Esophagus squamous epithelium (tissue), 5 donors: ENCODE measurements at regions not wholly inside any gene's neighbourhood (a gene's known extent, or its start where the extent isn't known, plus 50 kb on each side); places are given as distances from the start of the nearest gene placed in this dataset.

Experiments used
- DNase-seq: peaks from one replicate; lab custom pipeline; 2025; lab: John Stamatoyannopoulos, UW
- H3K27ac ChIP-seq, 4 donors: fragments of 200-600 bp; sonication (generic); one replicate each; pipeline ENCODE4 v1.5.1; 2016 to 2019; ENCODE audit warnings: mild to moderate bottlenecking in 1 of 4
- H3K27me3 ChIP-seq, 4 donors: fragments of 200-600 bp; sonication (generic); 1 replicate in 3 of 4; 2 replicates in 1 of 4; pipeline versions ENCODE4 v1.5.1 to v1.6.0; 2017 to 2021; ENCODE audit warnings: antibody characterized with exemption in 1 of 4
- H3K36me3 ChIP-seq, 3 donors: fragments of 200-600 bp; sonication (generic); one replicate each; pipeline ENCODE4 v1.5.1; 2016 to 2019
- H3K4me1 ChIP-seq, 3 donors: fragments of 200-600 bp; sonication (generic); one replicate each; pipeline ENCODE4 v1.5.1; 2017 to 2019
- H3K4me3 ChIP-seq, 4 donors: fragments of 200-600 bp; sonication (generic); 1 replicate in 3 of 4; 2 replicates in 1 of 4; pipeline ENCODE4 v1.5.1; 2016 to 2019; ENCODE audit warnings: mild to moderate bottlenecking in 2 of 4, moderate library complexity in 1 of 4
- H3K9me3 ChIP-seq, 3 donors: fragments of 200-600 bp; sonication (generic); one replicate each; pipeline ENCODE4 v1.5.1; 2016 to 2019
- POLR2A ChIP-seq, 4 donors: fragments of 450-650 bp; IDR thresholded peaks; one replicate each; pipeline ENCODE4 v1.6.1; 2017; ENCODE audit warnings: antibody characterized with exemption in 4 of 4, mild to moderate bottlenecking in 4 of 4, moderate library complexity in 3 of 4
- WGBS, 2 donors: methylation state at CpG; one replicate each; pipeline ENCODE4 v1.1.5; 2018; 5-methylcytosine and 5-hydroxymethylcytosine counted together
- intact Hi-C: fragments of 100-400 bp; cut with DNase I; formaldehyde crosslinking; loops from one replicate; pipeline ENCODE4 v1.15.0; 2022
- TF ChIP-seq, protein P1 (sequence below), 6 experiments: fragments of 450-650 bp in 4 of 6; fragments of 200-600 bp in 2 of 6; sonication (generic) in 2 of 6; IDR thresholded peaks; one replicate each; pipeline ENCODE4 v1.5.1; 2016 to 2019; ENCODE audit warnings: antibody characterized with exemption in 6 of 6, mild to moderate bottlenecking in 4 of 6, moderate library complexity in 4 of 6
- donor health status: DM: yes; HTN: yes; CAD: no.

DNA sequence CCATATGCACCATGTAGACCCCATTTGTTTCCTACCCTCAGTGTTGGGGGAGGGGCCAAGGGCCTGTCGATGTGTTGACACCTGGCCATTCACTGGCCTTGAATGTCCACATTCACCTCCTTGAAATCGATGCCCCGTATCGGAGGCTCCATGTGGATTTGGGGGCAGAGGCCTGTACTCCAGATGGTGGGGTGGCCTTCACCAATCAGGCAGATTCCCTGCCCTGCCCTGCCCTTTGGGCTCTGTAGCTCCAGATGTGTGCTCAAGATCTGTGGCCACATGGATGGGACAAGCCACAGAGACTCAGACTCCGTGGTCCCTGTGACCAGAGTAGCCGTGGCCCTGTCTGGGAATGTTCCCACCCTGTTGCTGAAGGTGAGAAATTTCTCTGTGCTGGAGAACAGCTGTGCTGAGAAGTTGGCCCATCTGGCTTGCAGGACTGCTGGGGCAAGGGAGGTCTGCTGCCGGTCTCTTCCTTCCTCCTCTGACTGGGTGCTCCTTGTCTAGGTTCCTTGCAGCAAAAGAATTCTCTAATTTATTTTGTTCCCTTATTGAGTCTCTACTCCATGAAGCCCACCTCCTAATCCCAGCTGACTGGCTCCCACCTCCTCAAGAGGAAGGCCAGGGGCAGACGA lies 221.3 kb downstream of the SEC14L1 start:
- no peak for DNase-seq
- H3K4me1 ChIP-seq, result peaks cover 33 to 61% (median 45%) of the 10 kb centered on the region in 3 donors

DNA sequence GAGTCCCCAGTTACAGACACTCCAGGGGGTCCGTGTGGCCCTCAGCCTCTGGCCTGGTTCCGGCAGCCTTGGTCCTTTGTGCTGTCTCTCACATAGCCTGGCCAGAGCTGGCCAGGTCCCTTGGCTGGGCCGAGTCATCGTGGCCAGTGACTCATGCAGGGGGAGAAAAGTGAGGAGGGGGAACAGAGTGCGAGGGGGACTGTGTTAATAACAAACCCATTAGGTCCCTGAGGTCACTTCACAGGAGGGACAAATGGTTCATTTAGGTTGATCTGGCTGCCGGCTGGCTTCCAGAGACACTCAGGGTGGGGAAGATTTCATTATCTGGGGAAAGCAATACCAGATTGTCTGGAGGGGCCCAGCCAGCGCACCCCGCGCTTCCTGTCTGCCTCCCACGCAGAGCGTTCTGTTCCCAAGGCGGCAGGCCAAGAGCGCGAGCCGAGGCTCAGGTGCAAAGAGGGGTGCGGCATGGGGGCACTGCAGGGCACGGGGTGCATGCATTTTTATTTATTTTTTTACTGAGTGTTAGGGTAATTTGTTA lies 223.1 kb downstream of the SEC14L1 start:
- no peak for DNase-seq
- Histone ChIP-seq H3K4me3 (no peak overlapping the region), H3K27me3 (no peaks in the 10 kb centered on the region), H3K27ac (peak overlapping the region; percentile 31 to 90 (median 54)), H3K36me3 (no peaks in the 10 kb centered on the region), H3K4me1 (peaks cover 35 to 65% (median 48%) of the 10 kb centered on the region in 3 donors), H3K9me3 (no peaks in the 10 kb centered on the region)
- WGBS, 2 donors, result 29 to 66% methylated on average over 11 to 16 of the region's 17 CpGs
- intact Hi-C loops, result no loop called here
- TF ChIP-seq, protein P1, sequence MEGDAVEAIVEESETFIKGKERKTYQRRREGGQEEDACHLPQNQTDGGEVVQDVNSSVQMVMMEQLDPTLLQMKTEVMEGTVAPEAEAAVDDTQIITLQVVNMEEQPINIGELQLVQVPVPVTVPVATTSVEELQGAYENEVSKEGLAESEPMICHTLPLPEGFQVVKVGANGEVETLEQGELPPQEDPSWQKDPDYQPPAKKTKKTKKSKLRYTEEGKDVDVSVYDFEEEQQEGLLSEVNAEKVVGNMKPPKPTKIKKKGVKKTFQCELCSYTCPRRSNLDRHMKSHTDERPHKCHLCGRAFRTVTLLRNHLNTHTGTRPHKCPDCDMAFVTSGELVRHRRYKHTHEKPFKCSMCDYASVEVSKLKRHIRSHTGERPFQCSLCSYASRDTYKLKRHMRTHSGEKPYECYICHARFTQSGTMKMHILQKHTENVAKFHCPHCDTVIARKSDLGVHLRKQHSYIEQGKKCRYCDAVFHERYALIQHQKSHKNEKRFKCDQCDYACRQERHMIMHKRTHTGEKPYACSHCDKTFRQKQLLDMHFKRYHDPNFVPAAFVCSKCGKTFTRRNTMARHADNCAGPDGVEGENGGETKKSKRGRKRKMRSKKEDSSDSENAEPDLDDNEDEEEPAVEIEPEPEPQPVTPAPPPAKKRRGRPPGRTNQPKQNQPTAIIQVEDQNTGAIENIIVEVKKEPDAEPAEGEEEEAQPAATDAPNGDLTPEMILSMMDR (IDR thresholded peaks at IDR 0.05), result no peak
- TF ChIP-seq POLR2A (IDR thresholded peaks at IDR 0.05), result no peak

More for the DNA sequence above, 221.3 kb downstream of the SEC14L1 start:
- WGBS, 2 donors, result 68 to 73% methylated on average over 2 to 4 of the region's 8 CpGs
- Histone ChIP-seq H3K27ac (peak overlapping the region in 2 of 4 donors; percentile 29 to 64), H3K9me3 (no peaks in the 10 kb centered on the region), H3K36me3 (no peaks in the 10 kb centered on the region), H3K27me3 (no peaks in the 10 kb centered on the region), H3K4me3 (no peak overlapping the region)
- intact Hi-C loops, result no loop called here
- TF ChIP-seq, protein P1 (IDR thresholded peaks at IDR 0.05), result no peak
- TF ChIP-seq POLR2A (IDR thresholded peaks at IDR 0.05), result no peak

DNA sequence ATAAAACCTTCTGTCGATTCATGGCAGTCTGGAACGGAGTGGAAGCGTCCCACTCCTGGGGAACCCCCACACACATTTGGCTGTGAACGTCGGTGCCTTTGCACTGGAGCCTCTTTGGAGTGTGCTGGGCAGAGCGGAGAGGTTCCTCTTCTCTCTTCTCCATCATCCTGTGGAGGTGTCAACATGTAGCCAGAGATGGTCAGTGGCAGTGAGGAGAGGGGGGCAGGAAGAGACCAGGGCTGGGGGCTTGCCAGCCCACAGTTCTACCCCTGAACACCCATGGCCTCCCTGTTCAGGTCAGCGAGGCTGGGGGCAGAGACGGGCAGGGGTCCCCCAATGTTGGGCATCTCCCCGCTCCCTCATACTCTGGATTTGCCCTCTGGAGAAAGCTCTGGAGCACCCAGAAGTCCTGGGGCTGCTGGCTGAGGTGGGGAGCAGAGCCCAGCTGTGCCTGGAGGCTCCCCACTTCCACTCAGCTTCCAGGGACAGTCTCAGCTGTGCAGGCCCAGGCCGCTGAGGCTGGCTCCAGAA lies 223.7 kb downstream of the SEC14L1 start:
- 64 to 73% methylated on average over 6 to 8 of the region's 10 CpGs for WGBS, 2 donors
- H3K36me3 ChIP-seq, result no peaks in the 10 kb centered on the region
- H3K27me3 ChIP-seq, result no peaks in the 10 kb centered on the region
- intact Hi-C loops, result no loop called here
- H3K27ac ChIP-seq, result peak overlapping the region; percentile 73 to 90 (median 88)
- no peak for DNase-seq
- peaks cover 35 to 71% (median 48%) of the 10 kb centered on the region in 3 donors for H3K4me1 ChIP-seq
- no peaks in the 10 kb centered on the region for H3K9me3 ChIP-seq
- TF ChIP-seq, protein P1 (IDR thresholded peaks at IDR 0.05), result no peak
- no peak for TF ChIP-seq POLR2A (IDR thresholded peaks at IDR 0.05)
- no peak overlapping the region for H3K4me3 ChIP-seq

DNA sequence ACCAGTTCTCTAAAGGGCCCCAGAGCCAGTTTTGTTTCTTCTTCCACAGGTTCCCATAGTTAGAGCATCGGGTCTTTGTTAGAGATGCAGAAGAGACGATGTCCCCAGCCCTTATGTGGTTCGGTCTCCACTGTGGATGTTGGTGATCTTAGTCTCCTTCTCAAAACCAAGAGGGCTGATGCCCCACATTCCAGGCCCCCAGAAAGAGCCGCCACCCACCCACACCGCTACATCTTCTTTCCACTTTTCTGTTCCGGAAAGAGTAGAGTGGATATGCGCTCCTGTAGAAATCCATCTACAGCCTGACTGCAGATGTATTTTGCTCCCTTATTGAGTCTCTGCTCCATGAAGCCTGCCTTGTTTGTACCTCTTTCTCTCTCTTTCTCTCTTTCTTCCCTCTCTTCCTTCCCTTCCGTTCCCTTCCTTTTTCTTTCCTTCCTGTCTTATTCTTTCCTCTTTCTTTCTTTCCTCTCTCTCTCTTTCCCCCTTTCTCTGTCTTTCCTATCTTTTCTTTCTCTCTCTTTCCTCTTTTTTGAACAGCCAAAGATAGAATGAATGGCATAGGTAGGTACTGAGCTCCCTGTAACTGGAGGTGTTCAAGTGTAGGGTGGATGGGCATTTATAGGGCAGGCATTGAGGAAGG lies 224.3 kb downstream of the SEC14L1 start:
- DNase-seq, result no peak
- 92 to 94% methylated on average over 8 of the region's 8 CpGs for WGBS, 2 donors
- no peak overlapping the region for H3K4me3 ChIP-seq

More for the DNA sequence above, 224.3 kb downstream of the SEC14L1 start:
- H3K27me3 ChIP-seq, result no peaks in the 10 kb centered on the region
- peaks cover 35 to 77% (median 48%) of the 10 kb centered on the region in 3 donors for H3K4me1 ChIP-seq
- no peaks in the 10 kb centered on the region for H3K9me3 ChIP-seq
- peak overlapping the region; percentile 73 to 90 (median 88) for H3K27ac ChIP-seq
- TF ChIP-seq POLR2A (IDR thresholded peaks at IDR 0.05), result no peak
- TF ChIP-seq, protein P1 (IDR thresholded peaks at IDR 0.05), result no peak
- intact Hi-C loops, result no loop called here
- H3K36me3 ChIP-seq, result no peaks in the 10 kb centered on the region
